Stimulated activated CD4-positive, alpha-beta T cell treated with anti-CD3 and anti-CD28 coated beads, Interleukin-4, amount 100 ng/mL, for 1 hour (primary cell): ENCODE measurements at regions not wholly inside any gene's neighbourhood (a gene's known extent, or its start where the extent isn't known, plus 50 kb on each side); places are given as distances from the start of the nearest gene placed in this dataset.

Experiments used
- DNase-seq: peaks from one replicate; pipeline ENCODE4 v3.0.0-alpha.2; 2020

DNA sequence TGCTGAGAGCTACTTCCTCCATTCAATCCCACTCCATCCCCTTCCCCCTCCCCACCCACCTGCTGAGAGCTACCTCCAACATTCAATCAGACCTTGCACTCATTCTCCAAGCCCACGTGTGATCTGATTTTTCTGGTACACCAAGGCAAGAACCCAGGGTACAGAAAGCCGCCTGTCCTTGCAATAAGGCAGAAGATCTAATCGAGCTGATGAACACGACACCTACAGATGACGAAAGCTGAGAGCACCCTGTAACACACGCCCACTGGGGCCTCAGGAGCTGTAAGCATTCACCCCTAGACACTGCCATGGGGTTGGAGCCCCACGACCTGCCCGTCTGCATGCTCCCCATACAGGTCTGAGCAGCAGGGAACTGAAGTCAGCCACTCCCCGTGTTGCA, 58.3 kb downstream of the TRIML1 start:
- no peak for DNase-seq

DNA sequence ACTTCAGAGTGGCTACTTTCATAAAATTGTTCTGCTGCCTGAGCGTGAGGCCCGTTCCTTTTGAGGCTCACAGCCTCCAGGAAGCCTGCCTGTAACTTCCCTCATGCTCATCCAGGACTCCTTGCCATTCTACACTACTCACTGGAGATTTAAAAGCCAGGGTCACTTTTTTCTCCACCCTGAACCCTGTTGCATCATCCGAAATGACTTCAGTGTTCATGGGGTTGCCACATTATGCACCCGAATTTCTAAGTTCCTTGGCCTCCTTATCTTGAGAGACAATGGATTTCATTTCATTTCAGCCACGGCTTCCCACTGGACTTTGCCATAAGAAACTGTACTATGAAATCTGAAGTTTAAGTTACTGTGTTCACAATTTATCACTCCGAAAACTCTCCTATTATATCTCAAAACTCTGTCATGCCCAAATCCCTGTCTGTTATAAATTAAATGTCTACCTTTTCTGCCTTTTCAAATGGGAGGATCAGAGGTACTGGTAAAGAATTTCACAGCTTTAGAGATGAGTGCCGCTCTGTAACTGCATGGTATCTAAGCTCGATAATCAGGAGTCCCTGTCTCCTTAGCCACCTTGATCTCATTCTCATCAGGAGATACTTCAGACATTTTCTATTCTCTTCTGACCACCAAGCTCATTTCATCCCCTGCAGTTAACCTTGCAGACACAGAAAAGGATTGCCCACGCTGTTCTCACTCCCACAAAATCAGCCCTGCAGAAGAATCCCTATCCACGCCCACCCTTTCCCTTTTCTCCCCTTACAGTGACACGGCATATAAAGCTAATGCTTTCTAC, 59.9 kb downstream of the TRIML1 start:
- DNase-seq, result no peak

DNA sequence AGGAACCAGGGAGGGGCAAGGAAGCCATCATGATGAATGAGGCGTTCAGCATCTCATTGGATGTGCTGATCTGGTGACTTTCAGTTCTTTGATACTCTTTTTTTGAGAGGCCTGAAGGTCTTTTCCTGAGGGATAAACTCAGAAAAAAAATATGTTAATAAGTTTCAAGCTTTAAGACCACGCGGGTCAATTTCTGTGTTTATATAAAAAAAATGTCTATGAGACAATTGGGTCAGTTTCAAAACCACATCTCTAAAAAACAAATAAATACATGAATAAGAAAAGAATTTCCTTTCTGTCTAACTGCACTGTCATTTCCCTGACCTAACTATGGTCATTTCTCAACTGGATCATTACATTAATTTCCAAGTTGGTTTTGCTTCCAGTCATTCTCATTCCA, 62.6 kb downstream of the TRIML1 start:
- DNase-seq, result no peak

DNA sequence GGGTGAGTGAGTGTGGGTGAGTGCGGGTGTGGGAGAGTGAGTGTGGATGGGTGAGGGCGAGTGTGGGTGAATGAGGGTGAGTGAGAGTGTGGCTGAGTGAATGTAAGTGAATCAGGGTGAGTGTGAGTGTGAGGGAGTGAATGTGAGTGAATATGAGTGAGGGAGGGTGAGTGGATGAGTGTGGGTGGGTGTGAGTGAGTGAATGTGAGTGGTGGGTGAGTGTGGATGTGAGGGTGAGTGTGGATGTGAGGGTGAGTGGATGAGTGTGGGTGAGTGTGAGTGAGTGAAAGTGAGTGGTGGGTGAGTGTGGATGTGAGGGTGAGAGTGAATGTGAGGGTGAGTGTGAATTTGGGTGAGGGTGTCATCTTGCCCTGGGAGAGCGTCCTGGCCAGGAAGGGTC, 67.5 kb downstream of the TRIML1 start:
- no peak for DNase-seq

DNA sequence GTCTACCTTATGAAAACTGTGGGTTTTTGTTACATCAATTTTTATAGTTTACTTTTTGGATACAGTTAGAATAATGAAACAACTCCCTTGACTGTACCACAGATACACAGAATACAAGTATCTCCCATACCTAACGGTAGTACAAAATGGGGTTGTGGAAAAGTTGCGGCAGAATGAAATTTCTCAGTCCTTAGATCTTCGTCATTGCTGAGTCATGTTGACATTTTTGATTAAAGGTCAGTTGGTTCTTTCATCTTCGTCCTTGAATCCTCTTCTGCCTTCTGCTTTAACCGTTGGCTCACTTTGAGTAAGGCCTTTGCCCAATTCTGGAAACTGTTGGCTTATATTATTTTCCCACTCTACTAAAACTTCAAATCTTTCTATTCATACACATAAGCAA, 75.6 kb downstream of the TRIML1 start:
- DNase-seq, result no peak

DNA sequence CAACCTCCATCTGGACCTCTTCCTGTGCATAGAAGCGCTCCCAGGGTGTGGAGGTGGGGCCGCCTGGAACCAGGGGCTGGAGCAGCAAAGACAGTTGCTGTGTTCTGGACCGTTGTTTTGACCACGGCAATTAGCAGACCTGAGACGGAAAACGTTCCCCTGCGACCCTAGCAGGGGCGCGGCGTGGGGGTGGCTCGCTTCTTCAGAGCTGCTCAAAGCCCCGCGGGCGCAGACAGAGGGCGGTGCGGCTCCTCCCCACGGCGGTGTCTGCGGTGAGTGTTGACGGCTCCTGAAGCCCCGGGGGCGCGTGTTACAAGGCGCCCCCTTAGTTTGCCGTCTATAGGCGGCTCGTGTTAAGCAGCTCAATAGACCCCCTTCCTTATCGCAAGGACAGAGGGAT, 79.2 kb downstream of the TRIML1 start:
- DNase-seq, result no peak

DNA sequence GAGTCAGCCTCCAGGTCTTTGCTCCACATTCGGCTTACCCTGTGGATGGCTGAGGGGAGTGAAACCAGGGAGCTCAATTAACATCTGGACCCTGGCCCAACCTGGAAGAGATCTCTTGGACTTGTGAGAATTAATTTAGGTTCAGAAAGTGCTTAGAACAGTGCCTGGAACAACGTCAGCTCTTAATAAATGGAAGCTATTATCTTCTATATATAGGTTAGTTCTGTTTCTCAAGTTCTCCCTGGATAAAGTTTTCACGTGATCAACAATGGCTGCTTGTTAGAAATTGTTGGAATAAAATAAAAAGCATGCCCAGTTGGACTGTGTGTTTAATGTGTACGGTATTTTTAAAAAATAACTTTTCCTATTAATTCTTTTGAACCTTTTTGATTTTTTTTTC, 80.8 kb downstream of the TRIML1 start:
- DNase-seq, result no peak

DNA sequence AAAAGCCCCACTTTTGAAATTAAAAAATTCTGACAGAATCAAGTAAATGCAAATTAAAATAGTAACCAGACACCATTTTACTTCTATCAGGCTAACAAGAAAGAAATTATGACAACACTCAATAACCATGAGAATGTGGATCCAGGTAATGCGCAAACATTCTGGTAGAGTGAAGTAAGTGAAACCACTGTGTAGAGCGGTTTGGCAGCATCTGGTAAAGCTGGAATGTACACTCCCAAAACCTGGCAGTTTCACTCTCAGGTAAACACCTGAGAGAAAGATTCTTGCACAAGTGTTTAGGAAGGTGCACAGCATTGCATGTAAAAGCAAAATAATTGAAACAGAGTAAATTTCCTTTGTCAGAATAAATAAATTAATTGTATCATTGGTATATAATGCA, 81.8 kb downstream of the TRIML1 start:
- no peak for DNase-seq

DNA sequence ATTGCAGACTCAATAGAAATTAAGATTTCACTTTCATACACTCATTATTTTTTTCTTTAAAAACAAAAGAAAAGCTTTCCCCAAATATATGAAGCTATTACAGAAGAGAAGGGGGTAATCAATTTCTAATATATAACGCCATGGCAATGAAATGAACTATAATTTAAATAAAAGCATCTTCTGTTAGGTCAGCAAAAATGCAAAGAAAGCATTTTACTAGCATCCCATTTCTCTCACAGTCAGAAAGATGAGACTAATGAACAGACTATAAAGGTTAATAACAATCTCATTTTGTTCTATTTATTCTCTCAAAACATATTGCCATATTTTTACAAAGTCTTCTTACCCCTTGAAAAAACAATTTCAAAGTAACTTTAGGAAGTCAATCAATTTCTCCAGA, 89.0 kb downstream of the TRIML1 start:
- no peak for DNase-seq

DNA sequence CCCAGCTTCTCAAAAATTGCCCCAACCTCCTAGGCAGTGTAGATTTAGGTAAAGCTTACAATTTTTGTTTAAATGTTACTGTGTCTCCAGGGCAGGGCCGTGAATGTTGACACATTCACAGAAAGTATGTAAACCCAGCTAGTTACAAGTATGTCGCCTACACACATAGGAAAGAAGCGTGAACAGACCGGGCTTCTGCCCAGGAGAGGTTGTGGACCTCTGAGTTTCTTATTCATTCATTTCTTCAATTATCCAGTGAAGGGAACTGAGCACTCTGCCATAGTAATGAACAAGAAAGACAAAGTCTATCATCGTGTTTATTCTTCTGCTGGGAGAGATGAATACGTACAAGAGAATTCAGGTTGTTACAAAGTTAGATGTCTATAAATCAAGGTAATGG, 93.2 kb downstream of the TRIML1 start:
- DNase-seq, result no peak

DNA sequence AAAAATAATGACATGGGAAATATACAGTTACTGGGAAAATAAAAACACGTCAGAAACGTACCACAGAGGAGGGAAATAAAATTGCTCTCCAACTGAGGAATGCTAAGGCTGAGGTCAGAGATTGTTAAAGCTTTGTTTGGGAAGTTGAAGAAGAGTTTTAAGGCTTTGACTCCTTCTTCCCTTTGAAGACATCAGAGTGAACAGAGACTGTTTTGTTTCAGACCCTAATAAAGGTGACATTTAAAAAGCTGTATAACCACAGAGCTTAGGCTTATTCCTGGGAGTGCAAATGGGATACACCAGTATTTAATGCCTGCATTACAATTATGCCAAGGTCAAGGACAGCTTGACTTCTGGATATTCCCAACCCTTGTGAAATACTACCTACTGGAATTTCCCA, 102.8 kb downstream of the TRIML1 start:
- no peak for DNase-seq

DNA sequence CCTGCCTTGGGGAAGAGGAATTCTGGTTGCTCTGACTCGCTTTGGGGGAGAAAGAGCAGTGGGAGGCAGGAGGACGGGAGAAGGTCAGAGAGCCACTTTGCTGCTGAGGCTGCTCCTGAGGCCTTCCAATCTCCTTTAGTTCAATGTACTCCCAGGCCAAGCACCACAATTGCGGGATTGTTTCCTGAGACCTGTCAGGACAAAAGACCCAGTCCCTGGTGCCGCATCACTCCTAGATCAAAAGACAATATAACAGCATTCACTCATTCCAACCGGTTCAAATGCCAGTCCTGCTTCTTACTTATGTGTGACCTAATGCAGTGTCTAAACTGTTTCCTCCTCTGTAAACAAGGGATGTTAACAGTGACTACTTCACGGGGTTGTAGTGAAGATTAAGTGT, 106.4 kb downstream of the TRIML1 start:
- no peak for DNase-seq

DNA sequence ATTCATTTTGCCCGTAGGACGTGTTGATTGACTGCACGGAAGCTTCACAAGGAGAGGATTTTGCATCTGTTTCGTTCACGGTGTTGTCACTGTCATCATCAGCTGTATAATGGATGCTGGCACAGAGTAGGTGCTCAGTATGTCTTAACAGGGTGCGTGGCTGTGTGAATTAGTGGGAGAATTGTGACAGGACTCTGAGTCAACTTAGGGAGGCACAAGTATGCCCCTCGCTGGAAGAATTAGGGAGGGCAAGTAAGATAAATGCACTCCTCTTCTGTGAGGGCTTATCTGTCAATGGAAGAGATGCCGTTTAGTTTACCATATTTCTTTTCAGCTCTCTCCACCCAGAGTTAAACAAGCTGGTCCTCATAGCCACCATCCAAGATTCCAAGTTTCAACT, 107.2 kb downstream of the TRIML1 start:
- DNase-seq, result no peak

DNA sequence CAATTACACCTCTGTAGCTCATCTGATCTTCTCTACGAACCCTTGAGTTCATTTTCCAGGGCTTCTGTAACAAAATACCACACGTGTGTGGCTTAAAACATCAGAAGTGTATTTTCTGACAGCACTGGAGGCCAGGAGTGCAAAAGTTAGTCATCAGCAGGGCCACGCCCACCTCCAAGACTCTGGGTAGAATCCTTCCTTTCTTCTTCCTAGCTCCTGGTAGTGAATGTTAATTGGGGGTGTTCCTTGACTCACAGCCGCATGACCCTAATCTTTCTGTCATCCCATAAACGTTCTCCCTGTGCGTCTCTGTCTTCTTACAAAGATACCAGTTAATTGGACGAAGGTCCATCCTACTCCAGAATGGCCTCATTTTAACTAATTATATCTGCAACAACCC, 115.0 kb downstream of the TRIML1 start:
- no peak for DNase-seq

DNA sequence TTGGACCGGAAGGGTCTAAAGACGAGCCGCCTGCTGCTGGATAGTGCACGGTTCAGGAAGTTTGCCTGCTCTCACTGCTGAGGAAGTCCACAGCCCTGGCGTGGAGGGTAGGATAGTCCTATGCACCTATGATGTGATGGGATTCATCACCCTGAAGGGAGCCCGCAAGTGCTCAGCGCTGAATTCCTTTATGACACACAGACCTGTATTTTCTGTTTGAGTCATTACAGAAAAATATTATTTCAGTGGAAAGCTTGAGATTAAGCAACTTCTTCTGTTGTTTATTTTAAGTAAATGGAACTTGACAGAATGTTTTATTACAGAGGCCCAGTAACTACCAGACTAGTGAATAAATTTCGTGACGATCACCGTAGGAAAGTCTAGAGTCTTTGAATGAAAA, 123.2 kb downstream of the TRIML1 start:
- DNase-seq, result no peak

DNA sequence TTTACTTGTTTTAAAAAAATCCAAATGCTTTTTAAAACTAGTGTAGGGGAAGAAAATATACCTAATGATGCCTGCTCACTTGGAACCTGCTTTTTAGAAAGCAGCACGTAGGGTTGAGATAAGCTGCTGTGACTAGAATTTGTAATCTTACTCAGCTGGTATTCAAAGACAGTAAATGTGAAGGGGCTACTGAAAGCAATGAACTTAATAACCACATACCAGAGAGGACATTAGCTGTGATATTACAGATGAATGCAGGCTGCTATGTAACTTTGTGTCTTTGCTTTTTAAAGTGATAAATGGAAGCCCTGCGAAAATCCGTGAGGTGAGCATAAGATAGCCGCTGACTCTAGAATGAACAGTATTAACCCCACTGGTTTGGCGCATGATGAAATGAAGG, 124.1 kb downstream of the TRIML1 start:
- DNase-seq, result no peak

DNA sequence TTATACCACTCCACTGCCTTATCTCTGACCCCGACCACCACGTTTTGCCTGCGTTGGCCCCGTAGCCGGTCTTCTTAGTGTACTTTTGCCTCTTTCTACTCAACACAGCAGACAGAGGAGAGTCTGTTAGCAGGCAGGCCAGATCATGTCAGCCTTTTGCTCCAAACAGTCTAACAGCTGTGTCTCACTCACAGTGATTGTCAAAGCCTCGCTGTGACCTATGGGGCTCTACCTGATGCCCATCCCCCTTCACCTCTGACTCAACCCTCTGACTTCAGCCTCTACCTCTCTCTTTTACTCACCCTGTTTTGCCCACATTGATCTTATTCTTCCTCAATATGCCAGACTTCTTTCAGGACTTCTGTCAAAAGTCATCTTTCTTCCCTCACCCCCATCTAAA, 127.1 kb downstream of the TRIML1 start:
- no peak for DNase-seq

DNA sequence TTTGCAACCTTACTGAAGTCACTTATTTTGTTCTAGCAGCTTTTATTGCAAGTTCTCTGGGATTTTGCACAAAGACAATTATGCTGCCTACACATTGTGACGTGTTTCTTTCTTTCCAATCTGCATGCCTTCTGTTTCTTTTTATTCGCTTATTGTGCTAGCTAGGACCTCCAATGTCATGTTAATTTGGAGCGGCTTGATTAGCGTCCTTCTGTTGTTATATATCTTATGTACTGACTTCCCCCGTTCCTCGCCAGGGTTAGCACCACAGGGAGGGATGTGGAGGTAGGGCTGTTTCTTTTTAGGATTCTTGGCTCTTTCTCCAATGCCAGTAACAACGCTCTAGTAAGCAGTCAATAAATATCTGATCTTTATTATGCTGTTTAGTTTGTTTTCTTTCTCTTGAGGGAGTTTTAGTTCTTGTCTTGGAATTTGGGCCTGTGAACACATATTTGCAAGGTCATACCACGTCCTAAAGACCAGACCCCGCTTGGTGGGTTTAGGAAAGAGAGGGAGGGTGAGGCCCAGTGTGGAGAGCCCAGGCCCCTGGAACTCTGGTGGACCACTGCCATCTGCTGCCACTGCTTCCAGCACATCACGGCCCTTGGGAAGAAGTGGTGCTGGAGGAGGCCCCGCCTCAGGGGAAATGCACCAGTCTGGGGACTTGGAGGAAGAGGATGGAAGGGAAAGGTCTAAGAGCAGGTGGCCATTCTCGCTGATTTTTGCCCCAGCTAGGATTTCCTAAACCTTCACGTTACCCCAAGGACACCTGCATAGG, 129.1 kb downstream of the TRIML1 start:
- no peak for DNase-seq

DNA sequence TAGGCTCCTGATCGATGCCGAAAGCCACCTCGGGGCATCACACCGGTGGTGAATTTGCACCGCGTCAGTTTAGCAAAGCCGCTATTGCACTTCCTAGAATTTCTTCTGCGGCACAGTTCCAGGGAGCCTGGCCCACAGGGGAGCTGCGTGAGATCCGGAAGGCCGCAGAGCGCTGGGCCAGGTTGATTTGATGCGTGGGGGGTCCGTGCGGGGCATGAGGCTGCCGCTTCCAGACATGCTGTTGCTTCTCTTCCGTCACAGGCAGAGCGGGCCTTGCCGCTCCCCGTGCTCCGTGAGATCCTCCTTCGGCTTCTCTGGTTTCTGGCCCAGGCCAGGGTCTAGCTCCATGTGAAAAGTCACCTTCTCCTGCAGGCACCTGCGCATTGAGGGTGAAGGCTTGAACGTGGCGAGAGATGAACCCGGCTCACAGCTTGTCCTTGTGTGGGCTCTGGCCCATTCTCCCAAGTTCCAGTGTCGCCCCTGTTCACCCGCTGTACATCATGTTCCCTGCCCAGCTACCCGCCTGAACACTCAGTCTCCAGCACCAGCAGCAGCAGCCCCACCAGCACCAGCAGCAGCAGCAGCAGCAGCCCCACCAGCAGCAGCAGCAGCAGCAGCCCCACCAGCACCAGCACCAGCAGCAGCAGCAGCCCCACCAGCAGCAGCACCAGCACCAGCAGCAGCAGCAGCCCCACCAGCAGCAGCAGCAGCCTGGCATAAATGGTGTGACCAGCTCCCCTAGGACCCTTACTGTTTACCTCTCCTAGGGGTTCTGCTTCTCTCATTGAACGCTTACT, 131.2 kb downstream of the TRIML1 start:
- no peak for DNase-seq

DNA sequence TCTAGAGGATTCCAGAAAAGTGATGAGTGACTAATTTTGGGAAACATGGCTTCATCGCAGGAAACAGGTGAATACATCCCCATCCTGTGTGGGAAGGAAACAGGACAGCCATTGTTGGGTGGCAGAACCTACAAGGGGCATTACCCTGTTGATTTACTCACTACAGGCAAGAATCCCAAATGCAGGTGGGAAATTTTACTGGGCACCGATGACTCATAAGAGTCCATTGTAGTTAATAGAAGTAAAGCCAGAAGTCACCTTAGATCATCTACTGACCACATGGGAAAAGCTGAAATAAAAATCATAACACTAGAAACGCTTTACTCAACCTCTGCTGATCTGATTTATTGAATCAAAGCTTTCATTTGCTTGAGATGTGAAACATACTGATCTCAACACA, 136.4 kb downstream of the TRIML1 start:
- DNase-seq, result no peak

DNA sequence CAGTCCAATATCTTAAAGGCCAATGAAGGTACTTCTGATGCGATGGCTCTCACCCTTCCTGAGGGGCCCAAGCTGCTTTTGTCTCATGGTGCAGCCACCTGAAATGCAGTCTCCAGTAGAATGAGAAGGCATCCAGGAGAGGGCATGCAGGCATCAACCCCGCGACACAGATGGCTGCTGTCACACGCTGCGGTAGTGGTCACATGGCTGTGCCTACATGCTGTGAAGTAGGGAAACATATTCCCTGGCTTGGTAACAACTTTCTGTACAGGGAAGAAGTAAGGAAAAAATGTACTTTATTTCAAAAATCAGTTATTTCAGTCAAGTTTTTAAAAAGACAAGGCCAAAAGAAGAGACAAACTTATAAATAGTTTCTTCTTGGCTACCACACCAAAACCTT, 139.9 kb downstream of the TRIML1 start:
- no peak for DNase-seq

DNA sequence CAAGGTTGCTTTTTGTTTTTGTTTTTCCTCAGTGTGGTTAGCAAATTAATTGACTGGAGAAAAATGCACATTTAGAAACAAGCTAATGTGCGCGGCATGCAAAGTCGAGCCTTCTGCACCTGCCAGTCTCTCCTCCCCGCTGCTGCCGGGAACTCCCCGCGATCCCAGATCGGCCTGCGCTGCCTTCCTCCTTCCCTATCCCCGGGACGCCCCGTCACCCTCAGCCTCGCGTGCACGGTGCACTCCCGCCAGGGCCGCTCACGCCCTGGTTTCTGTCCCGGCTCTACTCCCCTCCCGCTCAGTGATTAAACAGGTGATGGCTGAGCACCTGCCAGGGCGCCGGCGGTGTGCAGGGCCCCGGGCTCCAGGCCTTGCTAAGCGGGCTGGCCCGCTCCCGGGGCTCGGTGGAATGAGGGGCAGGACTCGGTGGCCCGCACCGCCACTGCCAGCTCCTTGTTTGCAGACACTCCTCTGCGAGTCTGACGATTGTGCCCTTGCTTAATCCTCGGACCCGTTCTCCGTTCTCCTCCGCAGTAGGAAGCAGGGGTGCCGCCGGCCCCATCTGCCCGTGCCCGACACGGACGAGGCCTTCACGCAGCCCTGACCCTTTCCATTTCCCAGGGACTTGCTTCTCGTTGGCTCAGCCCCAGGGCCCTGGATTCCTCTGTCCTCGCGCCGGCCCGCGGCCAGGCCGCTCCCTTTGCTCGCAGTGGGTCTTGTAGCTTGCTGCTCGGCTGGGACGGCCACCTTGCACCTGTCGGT, 143.4 kb downstream of the TRIML1 start:
- no peak for DNase-seq
